AG09319 (cell line): ENCODE measurements at regions not wholly inside any gene's neighbourhood (a gene's known extent, or its start where the extent isn't known, plus 50 kb on each side); places are given as distances from the start of the nearest gene placed in this dataset.

Source experiments
- DNase-seq: peaks from one replicate; pipeline ENCODE4 v3.0.0-alpha.2; 2010; ENCODE audit warnings: low read depth; ENCODE audit errors: extremely low read depth
- TF ChIP-seq, protein P1 (sequence below): IDR thresholded peaks from 2 replicates; pipeline ENCODE4 v1.5.1; 2011; ENCODE audit warnings: low read depth, mild to moderate bottlenecking, inconsistent platforms, low read length, moderate library complexity

DNA sequence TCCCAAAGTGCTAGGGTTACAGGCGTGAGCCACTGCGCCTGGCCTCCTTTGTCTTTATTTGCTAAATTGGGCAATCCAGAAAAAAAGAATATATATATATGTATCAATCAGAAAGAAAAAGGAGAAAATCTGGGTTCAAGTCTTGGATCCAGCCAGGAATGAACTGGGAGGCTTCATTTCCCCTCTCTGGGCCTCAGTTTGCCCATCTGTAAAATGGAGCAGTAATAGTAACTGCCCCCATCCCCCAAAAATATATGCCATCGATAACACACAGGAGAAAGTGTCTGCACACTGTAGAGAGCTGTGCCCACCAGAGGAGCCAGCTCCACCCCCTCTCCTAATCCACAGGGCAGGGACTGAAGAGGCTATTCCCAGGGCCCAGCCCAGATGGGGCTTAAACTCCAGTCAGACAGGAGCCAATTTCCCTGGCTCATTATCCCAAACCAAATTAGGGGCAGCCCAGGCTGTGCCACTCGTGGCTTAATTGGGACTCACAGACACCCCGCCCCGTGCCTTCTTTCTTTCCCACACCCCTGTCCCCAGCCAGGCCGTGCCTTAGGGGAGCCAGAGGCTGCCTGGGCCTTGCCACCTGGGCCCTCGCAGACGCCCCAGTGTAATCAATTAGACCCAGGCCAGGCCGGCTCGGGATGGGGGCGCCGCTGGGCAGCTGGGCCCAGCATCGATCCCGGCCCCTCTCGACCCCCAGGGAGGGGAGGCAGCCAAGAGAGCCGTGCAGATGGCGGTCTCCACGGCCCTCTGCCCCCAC, 171.5 kb downstream of the MN1 start:
- DNase-seq: no peak
- TF ChIP-seq, protein P1, sequence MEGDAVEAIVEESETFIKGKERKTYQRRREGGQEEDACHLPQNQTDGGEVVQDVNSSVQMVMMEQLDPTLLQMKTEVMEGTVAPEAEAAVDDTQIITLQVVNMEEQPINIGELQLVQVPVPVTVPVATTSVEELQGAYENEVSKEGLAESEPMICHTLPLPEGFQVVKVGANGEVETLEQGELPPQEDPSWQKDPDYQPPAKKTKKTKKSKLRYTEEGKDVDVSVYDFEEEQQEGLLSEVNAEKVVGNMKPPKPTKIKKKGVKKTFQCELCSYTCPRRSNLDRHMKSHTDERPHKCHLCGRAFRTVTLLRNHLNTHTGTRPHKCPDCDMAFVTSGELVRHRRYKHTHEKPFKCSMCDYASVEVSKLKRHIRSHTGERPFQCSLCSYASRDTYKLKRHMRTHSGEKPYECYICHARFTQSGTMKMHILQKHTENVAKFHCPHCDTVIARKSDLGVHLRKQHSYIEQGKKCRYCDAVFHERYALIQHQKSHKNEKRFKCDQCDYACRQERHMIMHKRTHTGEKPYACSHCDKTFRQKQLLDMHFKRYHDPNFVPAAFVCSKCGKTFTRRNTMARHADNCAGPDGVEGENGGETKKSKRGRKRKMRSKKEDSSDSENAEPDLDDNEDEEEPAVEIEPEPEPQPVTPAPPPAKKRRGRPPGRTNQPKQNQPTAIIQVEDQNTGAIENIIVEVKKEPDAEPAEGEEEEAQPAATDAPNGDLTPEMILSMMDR: no peak

DNA sequence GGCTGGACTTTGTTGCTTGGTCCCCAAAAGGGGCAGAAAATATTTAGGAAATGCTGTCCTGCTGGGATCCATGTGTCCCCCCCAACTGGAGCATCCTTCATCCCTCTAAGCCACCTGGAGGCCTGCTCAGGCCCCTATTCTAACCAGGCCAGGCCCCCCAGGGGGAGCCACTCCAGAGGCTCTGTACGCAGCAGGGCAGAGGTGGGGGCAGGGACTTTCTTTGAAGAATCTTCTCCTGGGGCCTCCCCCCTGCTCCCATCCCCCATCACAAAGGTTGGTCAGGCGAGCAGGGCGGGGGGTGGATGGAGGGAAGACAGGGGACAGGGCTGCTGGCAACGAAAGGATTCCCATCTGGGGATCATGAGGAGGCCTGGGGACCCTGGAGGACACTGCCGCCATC, 170.8 kb downstream of the MN1 start:
- TF ChIP-seq, protein P1: no peak
- DNase-seq: no peak

DNA sequence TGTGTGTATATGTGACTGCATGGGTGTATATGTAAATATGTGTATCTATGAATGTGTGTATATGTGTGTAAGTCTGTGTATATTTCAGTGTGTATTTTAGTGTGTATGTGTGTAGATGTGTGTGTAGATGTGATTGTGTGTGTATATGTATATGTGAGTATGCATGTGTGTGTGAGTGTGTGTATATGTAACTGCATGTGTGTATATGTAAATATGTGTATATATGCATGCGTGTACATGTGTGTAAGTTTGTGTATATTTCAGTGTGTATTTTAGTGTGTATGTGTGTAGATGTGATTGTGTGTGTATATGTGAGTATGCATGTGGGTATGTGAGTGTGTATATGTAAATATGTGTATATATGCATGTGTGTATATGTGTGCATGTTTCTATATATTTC, 169.9 kb downstream of the MN1 start:
- TF ChIP-seq, protein P1: no peak
- DNase-seq: no peak

DNA sequence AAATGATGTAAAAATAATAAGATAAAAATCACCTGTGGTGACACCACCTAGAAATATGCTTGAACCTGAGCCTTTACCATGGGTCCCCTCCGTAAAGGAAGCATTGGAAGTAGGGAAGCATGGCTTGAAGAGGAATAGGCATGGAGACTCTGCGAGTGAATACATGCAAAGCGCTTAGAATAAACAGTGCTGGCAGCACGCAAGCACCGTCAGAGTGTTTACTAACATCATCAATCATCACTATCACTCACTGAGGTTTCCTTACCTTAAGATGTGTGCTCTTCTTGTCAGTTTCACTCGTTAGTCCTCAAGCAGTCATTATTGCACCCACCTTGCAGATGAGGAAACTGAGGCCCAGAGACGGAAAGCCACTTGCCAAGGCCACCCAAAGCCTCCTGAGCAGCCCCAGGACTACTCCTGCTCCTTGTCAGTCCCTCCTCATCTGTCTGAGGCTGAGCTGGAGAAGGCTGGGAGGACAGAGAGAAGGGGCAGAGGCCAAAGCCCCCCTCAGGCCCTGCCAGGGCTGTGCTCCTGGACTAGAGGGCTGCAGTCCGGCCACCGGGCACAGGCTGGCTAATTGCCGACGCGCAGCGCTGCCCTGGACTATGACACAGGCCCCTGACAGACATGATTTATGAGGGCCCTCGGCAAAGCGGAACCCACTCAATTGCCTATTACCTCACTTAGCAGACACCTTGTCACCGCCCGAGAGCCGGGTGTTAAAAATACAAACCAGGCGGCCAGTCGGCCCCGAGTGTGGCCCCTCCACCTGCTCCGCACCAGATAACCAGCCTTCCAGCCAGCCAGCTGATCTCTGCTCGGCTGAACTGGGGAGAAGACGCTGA, 168.9 kb downstream of the MN1 start:
- TF ChIP-seq, protein P1: no peak
- no peak for DNase-seq

DNA sequence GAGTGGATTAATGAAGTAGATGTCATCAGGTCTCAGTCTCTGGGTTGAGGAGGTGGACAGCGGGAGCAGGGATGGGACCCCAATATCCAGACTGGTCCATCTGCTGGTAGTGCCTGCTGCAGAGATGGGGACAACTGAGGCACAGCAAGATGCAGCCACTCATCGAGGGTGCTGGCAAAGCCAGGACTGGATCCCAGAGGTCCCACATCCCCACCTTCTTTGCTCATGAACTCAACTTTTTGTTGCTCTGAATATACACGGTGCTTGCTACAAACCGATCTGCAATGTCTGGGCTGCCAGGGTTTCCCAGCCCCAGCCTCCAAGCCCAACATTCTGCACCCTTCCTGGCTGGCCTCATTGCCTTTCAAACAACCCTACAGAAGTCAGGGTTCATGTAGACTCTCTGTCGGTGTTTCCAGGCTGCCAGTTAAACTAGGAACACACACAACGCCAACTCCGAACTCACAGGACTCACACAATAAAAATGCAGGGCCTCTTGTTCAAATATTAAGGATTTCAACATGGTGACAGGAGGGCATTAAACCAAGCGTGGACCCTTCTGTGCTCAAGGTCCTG, 168.2 kb downstream of the MN1 start:
- DNase-seq: no peak
- TF ChIP-seq, protein P1: no peak

DNA sequence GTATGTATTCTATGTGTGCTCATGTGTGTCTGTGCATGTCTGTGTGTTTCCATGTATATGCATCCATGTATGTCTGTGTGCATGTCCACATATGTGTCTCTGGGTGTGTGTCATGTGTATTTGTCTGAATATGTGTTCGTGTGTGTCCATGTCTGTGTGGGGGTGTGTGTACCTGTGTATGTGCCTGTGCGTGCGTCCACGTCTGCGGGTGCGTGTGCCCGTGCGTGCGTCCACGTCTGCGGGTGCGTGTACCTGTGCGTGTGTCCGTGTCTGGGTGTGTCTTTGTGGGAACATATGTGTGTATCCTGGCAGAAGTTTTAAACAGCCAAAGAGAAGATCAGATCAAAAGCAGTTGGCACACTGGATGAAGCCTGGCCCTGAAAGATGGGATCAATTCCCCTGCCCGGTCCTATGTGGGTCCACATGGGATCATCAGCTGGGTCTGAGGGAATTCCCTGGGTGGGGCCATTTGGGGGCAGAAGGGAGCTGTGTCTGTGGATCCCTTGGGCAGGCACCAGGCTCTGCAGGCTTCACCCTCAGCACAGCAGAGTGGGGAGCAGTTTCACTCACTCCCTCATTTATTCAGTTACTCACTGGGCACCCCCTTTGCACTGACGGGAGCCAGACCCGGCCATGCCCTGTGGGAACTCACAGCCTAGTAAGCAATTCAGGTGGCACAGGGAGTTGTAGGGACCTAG, 167.4 kb downstream of the MN1 start:
- no peak for DNase-seq
- TF ChIP-seq, protein P1: no peak

DNA sequence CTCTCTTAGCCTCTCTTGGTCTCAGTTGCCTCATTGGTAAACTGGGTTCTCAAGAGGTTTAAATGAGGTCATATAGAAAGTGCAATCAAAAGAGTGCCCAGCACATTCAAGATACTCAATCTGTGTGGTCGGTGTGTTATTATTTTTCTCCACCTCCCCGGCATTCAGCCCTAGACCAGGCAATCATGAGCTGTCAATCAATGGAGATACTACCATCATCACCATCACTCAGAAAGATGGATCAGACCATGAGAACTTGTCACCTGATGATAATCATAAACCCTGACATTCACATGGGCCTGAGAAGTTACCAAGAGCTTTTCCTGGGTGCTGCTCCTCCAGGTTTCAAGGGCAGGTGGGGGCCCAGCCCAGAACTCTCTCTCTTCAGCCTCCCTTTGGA, 166.1 kb downstream of the MN1 start:
- TF ChIP-seq, protein P1: no peak
- DNase-seq: no peak
